ENCODE measurements at regions not wholly inside any gene's neighbourhood (a gene's known extent, or its start where the extent isn't known, plus 50 kb on each side); places are given as distances from the start of the nearest gene placed in this dataset.

DNA sequence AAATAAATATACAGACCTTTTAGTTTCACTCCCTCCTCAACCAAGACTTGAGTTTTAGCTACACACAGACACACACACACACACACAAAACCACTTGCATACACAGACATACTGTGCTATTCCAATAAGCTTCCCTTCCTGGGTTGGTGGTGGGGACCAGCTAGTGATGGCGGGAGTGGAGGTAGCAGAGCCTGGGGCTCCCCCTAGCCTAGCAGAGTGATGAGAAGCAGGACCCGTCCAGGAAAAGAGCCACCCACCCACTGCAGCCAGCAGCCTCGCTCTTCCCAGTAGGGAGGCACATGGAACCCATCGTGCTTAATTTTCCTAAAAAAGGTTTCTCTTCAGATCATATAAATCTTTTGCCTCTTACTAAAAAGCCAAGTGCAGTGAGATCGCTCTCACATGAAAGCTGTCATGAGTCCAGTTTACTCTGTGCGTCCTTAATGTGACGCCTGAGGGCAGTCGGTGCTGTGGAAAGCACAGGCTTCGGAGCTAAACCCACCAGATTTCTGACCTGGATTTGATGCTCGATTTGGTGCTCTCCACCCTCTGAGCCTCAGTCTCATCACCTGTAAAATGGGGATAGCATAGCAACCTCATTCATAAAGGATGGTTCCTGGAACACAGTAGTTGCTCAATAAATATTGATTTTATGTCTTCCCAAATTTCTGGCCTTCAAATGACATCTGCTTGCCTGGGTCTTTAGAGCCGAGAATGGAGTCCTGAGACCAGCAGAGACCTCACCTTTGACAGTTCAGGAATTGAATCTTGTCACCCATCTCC, 60.1 kb upstream of the YWHAQ start:
- no peak for TF ChIP-seq CTCF (IDR thresholded peaks at IDR 0.05)
- TF ChIP-seq POLR2AphosphoS5 (IDR thresholded peaks at IDR 0.05) = no peak
- no peak for TF ChIP-seq POLR2A (IDR thresholded peaks at IDR 0.05)
- no peak for TF ChIP-seq EP300 (IDR thresholded peaks at IDR 0.05)

Data from stomach (tissue), 4 donors.